ENCODE measurements at regions not wholly inside any gene's neighbourhood (a gene's known extent, or its start where the extent isn't known, plus 50 kb on each side); places are given as distances from the start of the nearest gene placed in this dataset.

DNA sequence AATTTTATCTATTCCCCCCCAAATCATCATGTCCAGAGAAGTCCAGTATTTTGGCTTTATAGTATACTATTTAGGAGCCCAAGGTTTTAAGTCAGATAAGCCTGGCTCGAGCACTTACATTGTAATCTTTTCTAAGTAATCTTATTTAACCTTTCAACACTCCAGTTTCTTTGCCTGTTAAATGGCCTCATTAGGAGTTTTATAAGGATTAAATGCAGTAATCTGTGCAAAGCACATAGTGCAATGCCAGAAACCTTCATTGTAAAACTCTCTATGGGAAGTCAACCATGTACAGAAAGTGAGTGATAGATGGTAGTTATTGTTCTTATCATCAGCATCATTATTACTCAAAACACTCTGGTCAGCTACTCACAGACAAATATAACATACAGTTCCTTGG is 1330.4 kb downstream of the SLC16A7 start:
- CTCF ChIA-PET = no interaction called here
- no CpG with 5 or more reads among the region's 1 CpG for WGBS (ENCODE audit: insufficient coverage)
- DNase-seq = no peak
- H3K4me3 ChIP-seq (ENCODE audit: control insufficient read depth in 1 of 7, extremely low read depth in 1 of 7, insufficient read depth in 4 of 7, low read depth in 2 of 7, low read length in 6 of 7) = no peak overlapping the region
- no peaks in the 10 kb centered on the region for H3K9me3 ChIP-seq (ENCODE audit: control extremely low read depth in 1 of 5, control insufficient read depth in 4 of 5, insufficient read depth in 2 of 5, low read depth in 1 of 5, low read length in 4 of 5)
- H3K27ac ChIP-seq (ENCODE audit: insufficient read depth in 1 of 2, low read depth in 1 of 2, low read length in 2 of 2, poor library complexity in 1 of 2, severe bottlenecking in 2 of 2) = no peak overlapping the region
- H3K4me1 ChIP-seq (ENCODE audit: control extremely low read depth in 1 of 4, control insufficient read depth in 4 of 4, insufficient read depth in 4 of 4, low read length in 3 of 4) = no peaks in the 10 kb centered on the region
- no peaks in the 10 kb centered on the region for H3K36me3 ChIP-seq (ENCODE audit: control insufficient read depth in 4 of 4, insufficient read depth in 4 of 4, low read length in 3 of 4)
- no peaks in the 10 kb centered on the region for H3K27me3 ChIP-seq (replicated peaks in 2 of 5; ENCODE audit: control insufficient read depth in 4 of 5, insufficient read depth in 5 of 5, low read length in 4 of 5)
- POLR2A ChIA-PET = no interaction called here

DNA sequence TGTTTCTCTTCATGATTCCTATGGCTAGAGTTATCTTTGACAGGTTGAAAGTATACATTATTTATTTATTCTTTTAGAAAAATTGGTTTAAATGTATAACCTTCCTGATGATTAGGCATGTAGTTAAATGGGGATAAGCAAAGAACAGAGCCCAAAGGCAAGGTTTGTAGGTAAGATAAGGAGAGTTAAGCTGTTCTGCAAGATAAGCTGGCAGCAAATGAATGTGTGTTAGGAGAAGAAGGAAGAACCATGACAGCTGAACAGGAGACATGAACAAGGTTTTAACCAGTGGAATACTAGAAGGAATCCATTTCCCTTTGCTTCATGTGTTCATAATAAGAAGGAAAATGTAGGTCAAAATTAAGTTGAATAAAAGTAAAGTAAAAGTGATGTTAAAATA is 1330.1 kb upstream of the USP15 start:
- peak; percentile 10 to 50 (median 15) for DNase-seq
- Histone ChIP-seq H3K27ac (ENCODE audit: insufficient read depth in 1 of 2, low read depth in 1 of 2, low read length in 2 of 2, poor library complexity in 1 of 2, severe bottlenecking in 2 of 2) (no peak overlapping the region), H3K27me3 (replicated peaks in 2 of 5; ENCODE audit: control insufficient read depth in 4 of 5, insufficient read depth in 5 of 5, low read length in 4 of 5) (no peaks in the 10 kb centered on the region), H3K36me3 (ENCODE audit: control insufficient read depth in 4 of 4, insufficient read depth in 4 of 4, low read length in 3 of 4) (no peaks in the 10 kb centered on the region), H3K4me1 (ENCODE audit: control extremely low read depth in 1 of 4, control insufficient read depth in 4 of 4, insufficient read depth in 4 of 4, low read length in 3 of 4) (no peaks in the 10 kb centered on the region), H3K9me3 (ENCODE audit: control extremely low read depth in 1 of 5, control insufficient read depth in 4 of 5, insufficient read depth in 2 of 5, low read depth in 1 of 5, low read length in 4 of 5) (peaks cover 0 to 4% (median 0%) of the 10 kb centered on the region in 5 experiments), H3K4me3 (ENCODE audit: control insufficient read depth in 1 of 7, extremely low read depth in 1 of 7, insufficient read depth in 4 of 7, low read depth in 2 of 7, low read length in 6 of 7) (no peak overlapping the region)
- ChIA-PET POLR2A (no interaction called here), CTCF (no interaction called here)

GRCh38 chr12:60935981-60936761 is 1324.0 kb upstream of the USP15 start:
- Histone ChIP-seq H3K4me1 (ENCODE audit: control extremely low read depth in 1 of 4, control insufficient read depth in 4 of 4, insufficient read depth in 4 of 4, low read length in 3 of 4) (no peaks in the 10 kb centered on the region), H3K27me3 (replicated peaks in 2 of 5; ENCODE audit: control insufficient read depth in 4 of 5, insufficient read depth in 5 of 5, low read length in 4 of 5) (no peaks in the 10 kb centered on the region), H3K36me3 (ENCODE audit: control insufficient read depth in 4 of 4, insufficient read depth in 4 of 4, low read length in 3 of 4) (no peaks in the 10 kb centered on the region), H3K9me3 (ENCODE audit: control extremely low read depth in 1 of 5, control insufficient read depth in 4 of 5, insufficient read depth in 2 of 5, low read depth in 1 of 5, low read length in 4 of 5) (peaks cover 0 to 6% (median 1%) of the 10 kb centered on the region in 5 experiments), H3K27ac (ENCODE audit: insufficient read depth in 1 of 2, low read depth in 1 of 2, low read length in 2 of 2, poor library complexity in 1 of 2, severe bottlenecking in 2 of 2) (no peak overlapping the region), H3K4me3 (ENCODE audit: control insufficient read depth in 1 of 7, extremely low read depth in 1 of 7, insufficient read depth in 4 of 7, low read depth in 2 of 7, low read length in 6 of 7) (no peak overlapping the region)
- ChIA-PET CTCF (no interaction called here), POLR2A (no interaction called here)
- no peak for DNase-seq
- 100% methylated on average over 4 of the region's 8 CpGs for WGBS (ENCODE audit: insufficient coverage)

- no peak overlapping the region for H3K4me3 ChIP-seq (ENCODE audit: control insufficient read depth in 1 of 7, extremely low read depth in 1 of 7, insufficient read depth in 4 of 7, low read depth in 2 of 7, low read length in 6 of 7)
- ChIA-PET POLR2A (no interaction called here), CTCF (interaction anchor here (0.7 kb wide), 1 partner anchor 265 kb away, joined by 3 read pairs; no protein-coding TSS in a partner anchor)
- H3K4me1 ChIP-seq (ENCODE audit: control extremely low read depth in 1 of 4, control insufficient read depth in 4 of 4, insufficient read depth in 4 of 4, low read length in 3 of 4) = no peaks in the 10 kb centered on the region
- no peaks in the 10 kb centered on the region for H3K36me3 ChIP-seq (ENCODE audit: control insufficient read depth in 4 of 4, insufficient read depth in 4 of 4, low read length in 3 of 4)
- no peaks in the 10 kb centered on the region for H3K27me3 ChIP-seq (replicated peaks in 2 of 5; ENCODE audit: control insufficient read depth in 4 of 5, insufficient read depth in 5 of 5, low read length in 4 of 5)
- H3K9me3 ChIP-seq (ENCODE audit: control extremely low read depth in 1 of 5, control insufficient read depth in 4 of 5, insufficient read depth in 2 of 5, low read depth in 1 of 5, low read length in 4 of 5) = no peaks in the 10 kb centered on the region
- no peak overlapping the region for H3K27ac ChIP-seq (ENCODE audit: insufficient read depth in 1 of 2, low read depth in 1 of 2, low read length in 2 of 2, poor library complexity in 1 of 2, severe bottlenecking in 2 of 2)
- no peak for DNase-seq
- WGBS (ENCODE audit: insufficient coverage) = 100% methylated on average over 1 of the region's 2 CpGs
Observed at GRCh38 chr12:60947533-60947932, 1312.7 kb upstream of the USP15 start.

GRCh38 chr12:60967128-60967527 is 1293.1 kb upstream of the USP15 start:
- no peaks in the 10 kb centered on the region for H3K9me3 ChIP-seq (ENCODE audit: control extremely low read depth in 1 of 5, control insufficient read depth in 4 of 5, insufficient read depth in 2 of 5, low read depth in 1 of 5, low read length in 4 of 5)
- ChIA-PET CTCF (no interaction called here), POLR2A (no interaction called here)
- H3K36me3 ChIP-seq (ENCODE audit: control insufficient read depth in 4 of 4, insufficient read depth in 4 of 4, low read length in 3 of 4) = no peaks in the 10 kb centered on the region
- H3K27ac ChIP-seq (ENCODE audit: insufficient read depth in 1 of 2, low read depth in 1 of 2, low read length in 2 of 2, poor library complexity in 1 of 2, severe bottlenecking in 2 of 2) = no peak overlapping the region
- no peaks in the 10 kb centered on the region for H3K4me1 ChIP-seq (ENCODE audit: control extremely low read depth in 1 of 4, control insufficient read depth in 4 of 4, insufficient read depth in 4 of 4, low read length in 3 of 4)
- H3K27me3 ChIP-seq (replicated peaks in 2 of 5; ENCODE audit: control insufficient read depth in 4 of 5, insufficient read depth in 5 of 5, low read length in 4 of 5) = no peaks in the 10 kb centered on the region
- DNase-seq = no peak
- H3K4me3 ChIP-seq (ENCODE audit: control insufficient read depth in 1 of 7, extremely low read depth in 1 of 7, insufficient read depth in 4 of 7, low read depth in 2 of 7, low read length in 6 of 7) = no peak overlapping the region

GRCh38 chr12:60977966-60978365 is 1282.2 kb upstream of the USP15 start:
- H3K4me1 ChIP-seq (ENCODE audit: control extremely low read depth in 1 of 4, control insufficient read depth in 4 of 4, insufficient read depth in 4 of 4, low read length in 3 of 4) = no peaks in the 10 kb centered on the region
- no peak for DNase-seq
- H3K27ac ChIP-seq (ENCODE audit: insufficient read depth in 1 of 2, low read depth in 1 of 2, low read length in 2 of 2, poor library complexity in 1 of 2, severe bottlenecking in 2 of 2) = no peak overlapping the region
- 86% methylated on average over 1 of the region's 3 CpGs for WGBS (ENCODE audit: insufficient coverage)
- no peak overlapping the region for H3K4me3 ChIP-seq (ENCODE audit: control insufficient read depth in 1 of 7, extremely low read depth in 1 of 7, insufficient read depth in 4 of 7, low read depth in 2 of 7, low read length in 6 of 7)
- H3K27me3 ChIP-seq (replicated peaks in 2 of 5; ENCODE audit: control insufficient read depth in 4 of 5, insufficient read depth in 5 of 5, low read length in 4 of 5) = no peaks in the 10 kb centered on the region
- CTCF ChIA-PET = no interaction called here
- H3K36me3 ChIP-seq (ENCODE audit: control insufficient read depth in 4 of 4, insufficient read depth in 4 of 4, low read length in 3 of 4) = no peaks in the 10 kb centered on the region
- POLR2A ChIA-PET = no interaction called here
- H3K9me3 ChIP-seq (ENCODE audit: control extremely low read depth in 1 of 5, control insufficient read depth in 4 of 5, insufficient read depth in 2 of 5, low read depth in 1 of 5, low read length in 4 of 5) = no peaks in the 10 kb centered on the region

GRCh38 chr12:60980558-60980957 is 1279.6 kb upstream of the USP15 start:
- CTCF ChIA-PET = no interaction called here
- no peaks in the 10 kb centered on the region for H3K36me3 ChIP-seq (ENCODE audit: control insufficient read depth in 4 of 4, insufficient read depth in 4 of 4, low read length in 3 of 4)
- no CpG with 5 or more reads among the region's 1 CpG for WGBS (ENCODE audit: insufficient coverage)
- H3K4me3 ChIP-seq (ENCODE audit: control insufficient read depth in 1 of 7, extremely low read depth in 1 of 7, insufficient read depth in 4 of 7, low read depth in 2 of 7, low read length in 6 of 7) = no peak overlapping the region
- POLR2A ChIA-PET = no interaction called here
- H3K27ac ChIP-seq (ENCODE audit: insufficient read depth in 1 of 2, low read depth in 1 of 2, low read length in 2 of 2, poor library complexity in 1 of 2, severe bottlenecking in 2 of 2) = no peak overlapping the region
- no peaks in the 10 kb centered on the region for H3K27me3 ChIP-seq (replicated peaks in 2 of 5; ENCODE audit: control insufficient read depth in 4 of 5, insufficient read depth in 5 of 5, low read length in 4 of 5)
- H3K4me1 ChIP-seq (ENCODE audit: control extremely low read depth in 1 of 4, control insufficient read depth in 4 of 4, insufficient read depth in 4 of 4, low read length in 3 of 4) = no peaks in the 10 kb centered on the region
- H3K9me3 ChIP-seq (ENCODE audit: control extremely low read depth in 1 of 5, control insufficient read depth in 4 of 5, insufficient read depth in 2 of 5, low read depth in 1 of 5, low read length in 4 of 5) = peaks cover 0 to 2% (median 0%) of the 10 kb centered on the region in 5 experiments
- DNase-seq = no peak

Measured in common myeloid progenitor, CD34-positive (primary cell).